GM12874 (cell line): ENCODE measurements at regions not wholly inside any gene's neighbourhood (a gene's known extent, or its start where the extent isn't known, plus 50 kb on each side); places are given as distances from the start of the nearest gene placed in this dataset.

ENCODE experiments used
- CTCF ChIP-seq: IDR thresholded peaks from 2 replicates; pipeline ENCODE4 v1.5.1; 2011; ENCODE audit warnings: low read depth, mild to moderate bottlenecking, control low read depth, low read length, moderate library complexity; ENCODE audit not compliant: insufficient read depth

- TF ChIP-seq CTCF = no peak
Observed at GRCh38 chr9:2489838-2490314, 131.7 kb upstream of the VLDLR start.

GRCh38 chr9:2492161-2492560, 129.4 kb upstream of the VLDLR start:
- TF ChIP-seq CTCF = no peak

- no peak for TF ChIP-seq CTCF
Observed at GRCh38 chr9:2493109-2493508, 128.5 kb upstream of the VLDLR start.

GRCh38 chr9:2493529-2493928, 128.1 kb upstream of the VLDLR start:
- TF ChIP-seq CTCF = no peak

GRCh38 chr9:2494562-2494961, 127.0 kb upstream of the VLDLR start:
- TF ChIP-seq CTCF = no peak

GRCh38 chr9:2495221-2496005, 126.2 kb upstream of the VLDLR start:
- no peak for TF ChIP-seq CTCF

GRCh38 chr9:2496169-2496568, 125.4 kb upstream of the VLDLR start:
- no peak for TF ChIP-seq CTCF
